HepG2 (cell line): ENCODE measurements at regions not wholly inside any gene's neighbourhood (a gene's known extent, or its start where the extent isn't known, plus 50 kb on each side); places are given as distances from the start of the nearest gene placed in this dataset.

Experiments
- ATAC-seq: fragments of 200-7000 bp; cut with Tn5 transposase; 3 replicates; pipeline ENCODE4 v1.9.1; 2020; ENCODE audit warnings: mild to moderate bottlenecking, moderate library complexity
- BruUV-seq: library from RNA; stranded (reverse); fragments of 400-500 nt; replicated peaks from 2 replicates; lab custom pipeline; 2021; lab: Mats Ljungman, UMichigan
- CTCF ChIA-PET: fragments of 300-600 bp; formaldehyde crosslinking; extraction: SDS; loops from one replicate; lab custom pipeline; 2021; ENCODE audit warnings: low total read pairs, inconsistent platforms, low intra/inter-chr PET ratio; lab: Yijun Ruan, JAX
- POLR2A ChIA-PET: fragments of 350-600 bp; sonication (Branson Sonifier 250); formaldehyde crosslinking; loops from one replicate; lab custom pipeline; 2020; ENCODE audit warnings: antibody characterized with exemption, inconsistent platforms; lab: Yijun Ruan, JAX
- DNase-seq: peaks from one replicate; pipeline ENCODE4 v3.0.0-alpha.2; 2015; ENCODE audit warnings: low spot score
- FAIRE-seq: peaks from 3 replicates; lab custom pipeline; 2011; peaks lifted over from hg19 to GRCh38; lab: Jason Lieb, UNC
- H2AFZ ChIP-seq: one replicate; pipeline ENCODE4 v1.6.1; 2011; ENCODE audit warnings: low read length, inconsistent platforms
- H3K27ac ChIP-seq: fragments of 300-600 bp; 3 replicates; pipeline ENCODE4 v1.8.0; 2011; ENCODE audit warnings: mixed run types, mild to moderate bottlenecking, mixed read lengths, low read length, inconsistent platforms; ENCODE audit not compliant: insufficient read depth; ENCODE audit errors: extremely low read length
- H3K27me3 ChIP-seq, 2 experiments: fragments of 200-600 bp in 1 of 2; 2 replicates in 1 of 2; 3 replicates in 1 of 2; pipeline versions ENCODE4 v1.6.0 to v1.8.0; 2011; ENCODE audit warnings: low read length in 2 of 2, mild to moderate bottlenecking in 2 of 2, moderate library complexity in 2 of 2, inconsistent platforms in 1 of 2; ENCODE audit not compliant: insufficient read depth in 2 of 2, control insufficient read depth in 1 of 2
- H3K36me3 ChIP-seq, 2 experiments: fragments of 200-600 bp in 1 of 2; replicated peaks in 1 of 2; 2 replicates in 1 of 2; 3 replicates in 1 of 2; pipeline versions ENCODE4 v1.5.1 to v1.8.0; 2011; ENCODE audit warnings: low read length in 2 of 2, inconsistent platforms in 1 of 2; ENCODE audit not compliant: insufficient read depth in 2 of 2, control insufficient read depth in 1 of 2
- H3K4me1 ChIP-seq: 2 replicates; pipeline ENCODE4 v1.5.1; 2012; ENCODE audit warnings: low read length, inconsistent platforms; ENCODE audit not compliant: insufficient read depth
- H3K4me2 ChIP-seq: 2 replicates; pipeline ENCODE4 v1.6.0; 2011; ENCODE audit warnings: low read depth, low read length, inconsistent platforms
- H3K4me3 ChIP-seq, 3 experiments: fragments of 200-600 bp in 1 of 3; sonication (generic), shearing (Covaris generic) in 1 of 3; replicated peaks in 1 of 3; 2 replicates each; pipeline ENCODE4 v1.5.1; 2011 to 2016; ENCODE audit warnings: low read length in 3 of 3, inconsistent platforms in 2 of 3, low read depth in 2 of 3, mild to moderate bottlenecking in 2 of 3, control low read depth in 1 of 3, mixed read lengths in 1 of 3; ENCODE audit not compliant: insufficient read depth in 1 of 3
- H3K79me2 ChIP-seq: one replicate; pipeline ENCODE4 v1.6.1; 2011; ENCODE audit warnings: low read length, inconsistent platforms; ENCODE audit not compliant: insufficient read depth
- H3K9ac ChIP-seq: 2 replicates; pipeline ENCODE4 v1.6.0; 2011; ENCODE audit warnings: mild to moderate bottlenecking, low read depth, low read length, inconsistent platforms; ENCODE audit not compliant: insufficient read depth
- H3K9me3 ChIP-seq: 2 replicates; pipeline ENCODE4 v1.5.1; 2012; ENCODE audit warnings: mild to moderate bottlenecking, low read length
- H4K20me1 ChIP-seq: 2 replicates; pipeline ENCODE4 v1.6.0; 2011; ENCODE audit warnings: inconsistent platforms, mild to moderate bottlenecking, low read length, moderate library complexity; ENCODE audit not compliant: insufficient read depth
- EED ChIP-seq: sonication (generic); formaldehyde crosslinking; IDR thresholded peaks from 2 replicates; pipeline ENCODE4 v1.5.0; 2020; ENCODE audit warnings: mild to moderate bottlenecking, missing genetic modification reagents
- HNRNPK ChIP-seq: fragments of 200-400 bp; formaldehyde crosslinking; IDR thresholded peaks from 2 replicates; pipeline ENCODE4 v1.6.1; 2018; ENCODE audit warnings: low read length, low read depth, moderate library complexity, mild to moderate bottlenecking; ENCODE audit not compliant: poor library complexity, severe bottlenecking
- MTF1 ChIP-seq: sonication (generic); formaldehyde crosslinking; IDR thresholded peaks from 2 replicates; pipeline ENCODE4 v1.5.0; 2020; ENCODE audit warnings: missing genetic modification reagents
- NCOA5 ChIP-seq: sonication (generic); formaldehyde crosslinking; IDR thresholded peaks from 2 replicates; pipeline ENCODE4 v1.4.0; 2020; ENCODE audit warnings: missing genetic modification reagents
- SALL2 ChIP-seq: sonication (generic); formaldehyde crosslinking; IDR thresholded peaks from 2 replicates; pipeline ENCODE4 v1.8.1; 2023; ENCODE audit warnings: mild to moderate bottlenecking, missing genetic modification reagents, inconsistent platforms
- ZKSCAN5 ChIP-seq: sonication (generic); formaldehyde crosslinking; IDR thresholded peaks from 2 replicates; pipeline ENCODE4 v1.5.1; 2020; ENCODE audit warnings: mild to moderate bottlenecking, missing genetic modification reagents
- ZNF713 ChIP-seq: sonication (generic); formaldehyde crosslinking; IDR thresholded peaks from 2 replicates; pipeline ENCODE4 v1.4.0; 2020; ENCODE audit warnings: mild to moderate bottlenecking, missing genetic modification reagents
- ZNF878 ChIP-seq: sonication (generic); formaldehyde crosslinking; IDR thresholded peaks from 2 replicates; pipeline ENCODE4 v1.8.1; 2023; ENCODE audit warnings: mild to moderate bottlenecking, missing genetic modification reagents, moderate library complexity
- WGBS: methylation state at CpG from one replicate; pipeline ENCODE4 v1.1.6; 2017; ENCODE audit warnings: low lambda C conversion rate; 5-methylcytosine and 5-hydroxymethylcytosine counted together
- in situ Hi-C: cut with HindIII; loops from 2 replicates; pipeline ENCODE4 v1.10.0; 2017; ENCODE audit warnings: low pct_unique_long_range_greater_than_20kb; ENCODE audit not compliant: extremely low pct_ligation_motif_present
- intact Hi-C: fragments of 100-400 bp; cut with micrococcal nuclease; formaldehyde crosslinking; loops from one replicate; pipeline ENCODE4 v1.10.0; 2022; ENCODE audit not compliant: unreplicated experiment
- TF ChIP-seq, protein P1 (sequence below): sonication (generic); formaldehyde crosslinking; IDR thresholded peaks from 2 replicates; pipeline ENCODE4 v1.4.0; 2020; ENCODE audit warnings: missing genetic modification reagents
- TF ChIP-seq, protein P2 (sequence below): sonication (generic); formaldehyde crosslinking; conservative IDR thresholded peaks from 2 replicates; pipeline ENCODE4 v1.5.0; 2020; ENCODE audit warnings: missing genetic modification reagents
- TF ChIP-seq, protein P3 (sequence below): sonication (generic); formaldehyde crosslinking; IDR thresholded peaks from 2 replicates; pipeline ENCODE4 v1.5.0; 2020; ENCODE audit warnings: mild to moderate bottlenecking, missing genetic modification reagents, borderline replicate concordance

GRCh38 chr5:54851449-54851848 lies 133.9 kb downstream of the ESM1 start:
- intact Hi-C loops (no loop called here), in situ Hi-C loops (loop anchor here (5.0 kb wide), 1 partner anchor 334 kb away; the partner anchor contains the start of gene SNX18)
- ATAC-seq (no peak), FAIRE-seq (no peak), DNase-seq (no peak)
- no peak overlapping the region for H3K9ac ChIP-seq
- no peak overlapping the region for H2AFZ ChIP-seq
- H3K27ac ChIP-seq = no peak overlapping the region
- H3K79me2 ChIP-seq = no peaks in the 10 kb centered on the region
- no peak overlapping the region for H3K4me3 ChIP-seq
- POLR2A ChIA-PET = no interaction called here
- no peaks in the 10 kb centered on the region for H3K36me3 ChIP-seq
- no peaks in the 10 kb centered on the region for H3K9me3 ChIP-seq
- H4K20me1 ChIP-seq = no peaks in the 10 kb centered on the region
- TF ChIP-seq NCOA5 = no peak
- no peak for TF ChIP-seq ZKSCAN5
- TF ChIP-seq SALL2 (CRISPR knock-in tag) = no peak
- WGBS = 3% methylated on average over 4 of the region's 4 CpGs
- CTCF ChIA-PET = no interaction called here
- no peaks in the 10 kb centered on the region; a peak in 1 of 5 replicates for H3K27me3 ChIP-seq
- no peak overlapping the region for H3K4me2 ChIP-seq
- BruUV-seq = no TSS peak
- no peaks in the 10 kb centered on the region for H3K4me1 ChIP-seq

GRCh38 chr5:54848581-54848980 lies 136.8 kb downstream of the ESM1 start:
- ATAC-seq = no peak
- Histone ChIP-seq H3K27ac (no peak overlapping the region), H4K20me1 (no peaks in the 10 kb centered on the region), H3K27me3 (no peaks in the 10 kb centered on the region; a peak in 1 of 5 replicates), H3K9ac (no peak overlapping the region), H3K9me3 (no peaks in the 10 kb centered on the region), H2AFZ (no peak overlapping the region), H3K36me3 (no peaks in the 10 kb centered on the region), H3K4me2 (no peak overlapping the region), H3K79me2 (no peaks in the 10 kb centered on the region), H3K4me1 (no peaks in the 10 kb centered on the region), H3K4me3 (no peak overlapping the region)
- FAIRE-seq = no peak
- intact Hi-C loops (no loop called here), in situ Hi-C loops (no loop called here)
- WGBS = 3% methylated on average over 5 of the region's 5 CpGs
- no TSS peak for BruUV-seq
- DNase-seq = no peak
- ChIA-PET POLR2A (no interaction called here), CTCF (no interaction called here)
- TF ChIP-seq HNRNPK (no peak), MTF1 (no peak), EED (CRISPR knock-in tag) (no peak), ZNF713 (CRISPR knock-in tag) (no peak), ZNF878 (no peak)
- TF ChIP-seq, protein P1, sequence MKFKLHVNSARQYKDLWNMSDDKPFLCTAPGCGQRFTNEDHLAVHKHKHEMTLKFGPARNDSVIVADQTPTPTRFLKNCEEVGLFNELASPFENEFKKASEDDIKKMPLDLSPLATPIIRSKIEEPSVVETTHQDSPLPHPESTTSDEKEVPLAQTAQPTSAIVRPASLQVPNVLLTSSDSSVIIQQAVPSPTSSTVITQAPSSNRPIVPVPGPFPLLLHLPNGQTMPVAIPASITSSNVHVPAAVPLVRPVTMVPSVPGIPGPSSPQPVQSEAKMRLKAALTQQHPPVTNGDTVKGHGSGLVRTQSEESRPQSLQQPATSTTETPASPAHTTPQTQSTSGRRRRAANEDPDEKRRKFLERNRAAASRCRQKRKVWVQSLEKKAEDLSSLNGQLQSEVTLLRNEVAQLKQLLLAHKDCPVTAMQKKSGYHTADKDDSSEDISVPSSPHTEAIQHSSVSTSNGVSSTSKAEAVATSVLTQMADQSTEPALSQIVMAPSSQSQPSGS (CRISPR knock-in tag) = no peak
- TF ChIP-seq, protein P2, sequence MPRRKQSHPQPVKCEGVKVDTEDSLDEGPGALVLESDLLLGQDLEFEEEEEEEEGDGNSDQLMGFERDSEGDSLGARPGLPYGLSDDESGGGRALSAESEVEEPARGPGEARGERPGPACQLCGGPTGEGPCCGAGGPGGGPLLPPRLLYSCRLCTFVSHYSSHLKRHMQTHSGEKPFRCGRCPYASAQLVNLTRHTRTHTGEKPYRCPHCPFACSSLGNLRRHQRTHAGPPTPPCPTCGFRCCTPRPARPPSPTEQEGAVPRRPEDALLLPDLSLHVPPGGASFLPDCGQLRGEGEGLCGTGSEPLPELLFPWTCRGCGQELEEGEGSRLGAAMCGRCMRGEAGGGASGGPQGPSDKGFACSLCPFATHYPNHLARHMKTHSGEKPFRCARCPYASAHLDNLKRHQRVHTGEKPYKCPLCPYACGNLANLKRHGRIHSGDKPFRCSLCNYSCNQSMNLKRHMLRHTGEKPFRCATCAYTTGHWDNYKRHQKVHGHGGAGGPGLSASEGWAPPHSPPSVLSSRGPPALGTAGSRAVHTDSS = no peak
- TF ChIP-seq, protein P3, sequence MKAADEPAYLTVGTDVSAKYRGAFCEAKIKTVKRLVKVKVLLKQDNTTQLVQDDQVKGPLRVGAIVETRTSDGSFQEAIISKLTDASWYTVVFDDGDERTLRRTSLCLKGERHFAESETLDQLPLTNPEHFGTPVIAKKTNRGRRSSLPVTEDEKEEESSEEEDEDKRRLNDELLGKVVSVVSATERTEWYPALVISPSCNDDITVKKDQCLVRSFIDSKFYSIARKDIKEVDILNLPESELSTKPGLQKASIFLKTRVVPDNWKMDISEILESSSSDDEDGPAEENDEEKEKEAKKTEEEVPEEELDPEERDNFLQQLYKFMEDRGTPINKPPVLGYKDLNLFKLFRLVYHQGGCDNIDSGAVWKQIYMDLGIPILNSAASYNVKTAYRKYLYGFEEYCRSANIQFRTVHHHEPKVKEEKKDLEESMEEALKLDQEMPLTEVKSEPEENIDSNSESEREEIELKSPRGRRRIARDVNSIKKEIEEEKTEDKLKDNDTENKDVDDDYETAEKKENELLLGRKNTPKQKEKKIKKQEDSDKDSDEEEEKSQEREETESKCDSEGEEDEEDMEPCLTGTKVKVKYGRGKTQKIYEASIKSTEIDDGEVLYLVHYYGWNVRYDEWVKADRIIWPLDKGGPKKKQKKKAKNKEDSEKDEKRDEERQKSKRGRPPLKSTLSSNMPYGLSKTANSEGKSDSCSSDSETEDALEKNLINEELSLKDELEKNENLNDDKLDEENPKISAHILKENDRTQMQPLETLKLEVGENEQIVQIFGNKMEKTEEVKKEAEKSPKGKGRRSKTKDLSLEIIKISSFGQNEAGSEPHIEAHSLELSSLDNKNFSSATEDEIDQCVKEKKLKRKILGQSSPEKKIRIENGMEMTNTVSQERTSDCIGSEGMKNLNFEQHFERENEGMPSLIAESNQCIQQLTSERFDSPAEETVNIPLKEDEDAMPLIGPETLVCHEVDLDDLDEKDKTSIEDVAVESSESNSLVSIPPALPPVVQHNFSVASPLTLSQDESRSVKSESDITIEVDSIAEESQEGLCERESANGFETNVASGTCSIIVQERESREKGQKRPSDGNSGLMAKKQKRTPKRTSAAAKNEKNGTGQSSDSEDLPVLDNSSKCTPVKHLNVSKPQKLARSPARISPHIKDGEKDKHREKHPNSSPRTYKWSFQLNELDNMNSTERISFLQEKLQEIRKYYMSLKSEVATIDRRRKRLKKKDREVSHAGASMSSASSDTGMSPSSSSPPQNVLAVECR = no peak
